ENCODE measurements at regions not wholly inside any gene's neighbourhood (a gene's known extent, or its start where the extent isn't known, plus 50 kb on each side); places are given as distances from the start of the nearest gene placed in this dataset.

- TF ChIP-seq CTCF (IDR thresholded peaks at IDR 0.05 in 2 of 3, conservative IDR thresholded peaks at IDR 0.05 in 1 of 3; ENCODE audit: control insufficient read depth in 2 of 3, extremely low read depth in 1 of 3, insufficient read depth in 1 of 3, low read depth in 3 of 3, low read length in 3 of 3) (no peak), POLR2AphosphoS5 (IDR thresholded peaks at IDR 0.05; ENCODE audit: low read length) (no peak), HDAC2 (IDR thresholded peaks at IDR 0.05) (no peak), CBX5 (IDR thresholded peaks at IDR 0.05; ENCODE audit: low read depth) (no peak), ETV6 (conservative IDR thresholded peaks at IDR 0.05 in 1 of 2, IDR thresholded peaks at IDR 0.05 in 1 of 2; ENCODE audit: borderline replicate concordance in 1 of 2, low read depth in 1 of 2) (no peak), SMC3 (IDR thresholded peaks at IDR 0.05; ENCODE audit: borderline replicate concordance, low read length) (no peak), EZH2 (IDR thresholded peaks at IDR 0.05; ENCODE audit: borderline replicate concordance, control insufficient read depth, low read depth, low read length) (no peak), TAF1 (IDR thresholded peaks at IDR 0.05; ENCODE audit: borderline replicate concordance, low read depth, low read length) (no peak)
- TF ChIP-seq, protein P1, sequence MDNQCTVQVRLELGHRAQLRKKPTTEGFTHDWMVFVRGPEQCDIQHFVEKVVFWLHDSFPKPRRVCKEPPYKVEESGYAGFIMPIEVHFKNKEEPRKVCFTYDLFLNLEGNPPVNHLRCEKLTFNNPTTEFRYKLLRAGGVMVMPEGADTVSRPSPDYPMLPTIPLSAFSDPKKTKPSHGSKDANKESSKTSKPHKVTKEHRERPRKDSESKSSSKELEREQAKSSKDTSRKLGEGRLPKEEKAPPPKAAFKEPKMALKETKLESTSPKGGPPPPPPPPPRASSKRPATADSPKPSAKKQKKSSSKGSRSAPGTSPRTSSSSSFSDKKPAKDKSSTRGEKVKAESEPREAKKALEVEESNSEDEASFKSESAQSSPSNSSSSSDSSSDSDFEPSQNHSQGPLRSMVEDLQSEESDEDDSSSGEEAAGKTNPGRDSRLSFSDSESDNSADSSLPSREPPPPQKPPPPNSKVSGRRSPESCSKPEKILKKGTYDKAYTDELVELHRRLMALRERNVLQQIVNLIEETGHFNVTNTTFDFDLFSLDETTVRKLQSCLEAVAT (IDR thresholded peaks at IDR 0.05): no peak
- TF ChIP-seq, protein P2, sequence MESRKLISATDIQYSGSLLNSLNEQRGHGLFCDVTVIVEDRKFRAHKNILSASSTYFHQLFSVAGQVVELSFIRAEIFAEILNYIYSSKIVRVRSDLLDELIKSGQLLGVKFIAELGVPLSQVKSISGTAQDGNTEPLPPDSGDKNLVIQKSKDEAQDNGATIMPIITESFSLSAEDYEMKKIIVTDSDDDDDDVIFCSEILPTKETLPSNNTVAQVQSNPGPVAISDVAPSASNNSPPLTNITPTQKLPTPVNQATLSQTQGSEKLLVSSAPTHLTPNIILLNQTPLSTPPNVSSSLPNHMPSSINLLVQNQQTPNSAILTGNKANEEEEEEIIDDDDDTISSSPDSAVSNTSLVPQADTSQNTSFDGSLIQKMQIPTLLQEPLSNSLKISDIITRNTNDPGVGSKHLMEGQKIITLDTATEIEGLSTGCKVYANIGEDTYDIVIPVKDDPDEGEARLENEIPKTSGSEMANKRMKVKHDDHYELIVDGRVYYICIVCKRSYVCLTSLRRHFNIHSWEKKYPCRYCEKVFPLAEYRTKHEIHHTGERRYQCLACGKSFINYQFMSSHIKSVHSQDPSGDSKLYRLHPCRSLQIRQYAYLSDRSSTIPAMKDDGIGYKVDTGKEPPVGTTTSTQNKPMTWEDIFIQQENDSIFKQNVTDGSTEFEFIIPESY (IDR thresholded peaks at IDR 0.05): no peak
Measured at GRCh38 chr5:125452991-125453390, 706.6 kb upstream of the ZNF608 start.

Data from GM12878 (cell line).